ENCODE measurements at regions not wholly inside any gene's neighbourhood (a gene's known extent, or its start where the extent isn't known, plus 50 kb on each side); places are given as distances from the start of the nearest gene placed in this dataset.

- WGBS = 90% methylated on average over 4 of the region's 4 CpGs
- Histone ChIP-seq H3K4me1 (ENCODE audit: control insufficient read depth in 2 of 2, insufficient read depth in 2 of 2, low read length in 2 of 2) (no peaks in the 10 kb centered on the region), H3K36me3 (ENCODE audit: control insufficient read depth in 2 of 2, insufficient read depth in 2 of 2, low read length in 1 of 2) (no peaks in the 10 kb centered on the region), H3K9me3 (ENCODE audit: control insufficient read depth in 2 of 2, insufficient read depth in 1 of 2, low read length in 1 of 2) (no peaks in the 10 kb centered on the region), H3K4me3 (ENCODE audit: low read length in 2 of 2) (no peak overlapping the region), H3K27me3 (ENCODE audit: control insufficient read depth in 2 of 2, insufficient read depth in 1 of 2, low read length in 1 of 2) (no peaks in the 10 kb centered on the region), H3K27ac (ENCODE audit: low read depth in 1 of 2, low read length in 1 of 2) (no peak overlapping the region)
- DNase-seq (ENCODE audit: low read depth in 6 of 9, low spot score in 9 of 9) = no peak
Observed at GRCh38 chr5:9713959-9714586, 83.9 kb upstream of the TAS2R1 start.

GRCh38 chr5:9713356-9713755 is 83.2 kb upstream of the TAS2R1 start:
- H3K36me3 ChIP-seq (ENCODE audit: control insufficient read depth in 2 of 2, insufficient read depth in 2 of 2, low read length in 1 of 2) = no peaks in the 10 kb centered on the region
- no peak overlapping the region for H3K27ac ChIP-seq (ENCODE audit: low read depth in 1 of 2, low read length in 1 of 2)
- H3K9me3 ChIP-seq (ENCODE audit: control insufficient read depth in 2 of 2, insufficient read depth in 1 of 2, low read length in 1 of 2) = no peaks in the 10 kb centered on the region
- H3K27me3 ChIP-seq (ENCODE audit: control insufficient read depth in 2 of 2, insufficient read depth in 1 of 2, low read length in 1 of 2) = no peaks in the 10 kb centered on the region
- no peak overlapping the region for H3K4me3 ChIP-seq (ENCODE audit: low read length in 2 of 2)
- DNase-seq (ENCODE audit: low read depth in 6 of 9, low spot score in 9 of 9) = no peak
- no peaks in the 10 kb centered on the region for H3K4me1 ChIP-seq (ENCODE audit: control insufficient read depth in 2 of 2, insufficient read depth in 2 of 2, low read length in 2 of 2)
- 80% methylated on average over 4 of the region's 4 CpGs for WGBS

GRCh38 chr5:9712911-9713310 is 82.8 kb upstream of the TAS2R1 start:
- Histone ChIP-seq H3K27ac (ENCODE audit: low read depth in 1 of 2, low read length in 1 of 2) (no peak overlapping the region), H3K4me1 (ENCODE audit: control insufficient read depth in 2 of 2, insufficient read depth in 2 of 2, low read length in 2 of 2) (no peaks in the 10 kb centered on the region), H3K36me3 (ENCODE audit: control insufficient read depth in 2 of 2, insufficient read depth in 2 of 2, low read length in 1 of 2) (no peaks in the 10 kb centered on the region), H3K4me3 (ENCODE audit: low read length in 2 of 2) (no peak overlapping the region), H3K27me3 (ENCODE audit: control insufficient read depth in 2 of 2, insufficient read depth in 1 of 2, low read length in 1 of 2) (no peaks in the 10 kb centered on the region), H3K9me3 (ENCODE audit: control insufficient read depth in 2 of 2, insufficient read depth in 1 of 2, low read length in 1 of 2) (no peaks in the 10 kb centered on the region)
- no peak for DNase-seq (ENCODE audit: low read depth in 6 of 9, low spot score in 9 of 9)
- 28% methylated on average over 8 of the region's 8 CpGs for WGBS

- no peaks in the 10 kb centered on the region for H3K4me1 ChIP-seq (ENCODE audit: control insufficient read depth in 2 of 2, insufficient read depth in 2 of 2, low read length in 2 of 2)
- 87% methylated on average over 4 of the region's 4 CpGs for WGBS
- no peaks in the 10 kb centered on the region for H3K36me3 ChIP-seq (ENCODE audit: control insufficient read depth in 2 of 2, insufficient read depth in 2 of 2, low read length in 1 of 2)
- no peak overlapping the region for H3K27ac ChIP-seq (ENCODE audit: low read depth in 1 of 2, low read length in 1 of 2)
- H3K27me3 ChIP-seq (ENCODE audit: control insufficient read depth in 2 of 2, insufficient read depth in 1 of 2, low read length in 1 of 2) = no peaks in the 10 kb centered on the region
- H3K9me3 ChIP-seq (ENCODE audit: control insufficient read depth in 2 of 2, insufficient read depth in 1 of 2, low read length in 1 of 2) = no peaks in the 10 kb centered on the region
- H3K4me3 ChIP-seq (ENCODE audit: low read length in 2 of 2) = no peak overlapping the region
- DNase-seq (ENCODE audit: low read depth in 6 of 9, low spot score in 9 of 9) = no peak
Observed at GRCh38 chr5:9712506-9712905, 82.4 kb upstream of the TAS2R1 start.

DNA sequence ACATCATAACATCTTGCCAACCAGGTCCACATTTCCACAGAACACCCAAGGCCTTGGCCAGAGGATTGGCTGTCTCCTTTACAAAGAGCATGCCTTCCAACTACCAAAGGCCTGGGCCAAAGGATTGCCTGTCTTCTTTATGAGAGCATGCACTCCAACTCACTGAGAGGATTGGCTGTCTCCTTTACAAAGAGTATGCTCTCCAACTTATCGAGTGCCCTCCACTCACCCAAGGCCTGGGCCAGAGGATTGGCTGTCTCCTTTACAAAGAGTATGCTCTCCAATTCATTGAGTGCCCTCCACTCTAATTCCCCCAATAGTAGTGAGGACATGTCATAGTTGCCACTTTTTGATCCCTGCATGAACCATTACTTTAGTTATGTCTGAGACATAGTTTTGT is 79.9 kb upstream of the TAS2R1 start:
- 98% methylated on average over 1 of the region's 1 CpG for WGBS

DNA sequence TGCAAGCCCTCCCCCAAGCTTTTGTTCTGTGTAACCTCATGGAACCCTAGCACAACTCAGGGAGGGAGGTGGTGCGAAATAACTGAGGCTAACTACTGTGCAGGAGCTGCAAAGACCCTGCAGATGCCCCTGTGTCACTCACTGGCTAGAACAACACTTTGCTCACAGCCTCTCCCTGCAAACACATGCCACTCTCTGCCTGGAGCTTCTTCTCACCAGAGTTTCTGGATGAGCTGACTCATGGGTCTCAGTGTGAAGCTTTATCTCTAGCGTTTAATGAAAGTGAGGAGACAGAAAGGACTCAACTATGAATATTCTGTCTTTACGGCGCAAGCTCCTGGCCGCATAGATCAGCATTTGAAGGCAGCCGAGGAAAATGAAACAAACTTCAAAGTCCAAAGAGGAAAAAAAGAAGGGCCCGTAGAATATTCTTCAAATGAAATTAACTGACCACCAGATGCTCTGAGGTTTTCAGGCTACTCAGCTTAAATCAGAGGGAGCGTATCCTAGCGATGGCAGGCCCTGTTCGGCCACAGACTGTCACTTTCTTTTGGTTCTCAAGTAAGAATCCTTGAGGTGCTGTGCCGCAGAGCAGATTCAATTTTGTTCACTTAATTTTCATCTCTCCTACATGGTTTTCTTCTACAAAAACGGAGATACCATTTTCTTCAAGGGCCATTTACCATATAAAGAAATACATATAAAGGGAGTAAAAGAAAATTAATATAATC is 77.7 kb upstream of the TAS2R1 start:
- no peak overlapping the region for H3K27ac ChIP-seq (ENCODE audit: low read depth in 1 of 2, low read length in 1 of 2)
- WGBS = 86% methylated on average over 12 of the region's 12 CpGs
- no peaks in the 10 kb centered on the region for H3K36me3 ChIP-seq (ENCODE audit: control insufficient read depth in 2 of 2, insufficient read depth in 2 of 2, low read length in 1 of 2)

More for the DNA sequence above, 79.9 kb upstream of the TAS2R1 start:
- H3K27ac ChIP-seq (ENCODE audit: low read depth in 1 of 2, low read length in 1 of 2) = no peak overlapping the region
- no peaks in the 10 kb centered on the region for H3K9me3 ChIP-seq (ENCODE audit: control insufficient read depth in 2 of 2, insufficient read depth in 1 of 2, low read length in 1 of 2)
- no peak for DNase-seq (ENCODE audit: low read depth in 6 of 9, low spot score in 9 of 9)
- H3K27me3 ChIP-seq (ENCODE audit: control insufficient read depth in 2 of 2, insufficient read depth in 1 of 2, low read length in 1 of 2) = no peaks in the 10 kb centered on the region
- H3K4me1 ChIP-seq (ENCODE audit: control insufficient read depth in 2 of 2, insufficient read depth in 2 of 2, low read length in 2 of 2) = no peaks in the 10 kb centered on the region
- no peak overlapping the region for H3K4me3 ChIP-seq (ENCODE audit: low read length in 2 of 2)
- H3K36me3 ChIP-seq (ENCODE audit: control insufficient read depth in 2 of 2, insufficient read depth in 2 of 2, low read length in 1 of 2) = no peaks in the 10 kb centered on the region

GRCh38 chr5:9699681-9700080 is 69.5 kb upstream of the TAS2R1 start:
- Histone ChIP-seq H3K36me3 (ENCODE audit: control insufficient read depth in 2 of 2, insufficient read depth in 2 of 2, low read length in 1 of 2) (no peaks in the 10 kb centered on the region), H3K4me3 (ENCODE audit: low read length in 2 of 2) (no peak overlapping the region), H3K9me3 (ENCODE audit: control insufficient read depth in 2 of 2, insufficient read depth in 1 of 2, low read length in 1 of 2) (no peaks in the 10 kb centered on the region), H3K27ac (ENCODE audit: low read depth in 1 of 2, low read length in 1 of 2) (no peak overlapping the region), H3K27me3 (ENCODE audit: control insufficient read depth in 2 of 2, insufficient read depth in 1 of 2, low read length in 1 of 2) (no peaks in the 10 kb centered on the region), H3K4me1 (ENCODE audit: control insufficient read depth in 2 of 2, insufficient read depth in 2 of 2, low read length in 2 of 2) (no peaks in the 10 kb centered on the region)
- no peak for DNase-seq (ENCODE audit: low read depth in 6 of 9, low spot score in 9 of 9)
- WGBS = 77% methylated on average over 3 of the region's 3 CpGs

More for the DNA sequence above, 77.7 kb upstream of the TAS2R1 start:
- no peaks in the 10 kb centered on the region for H3K4me1 ChIP-seq (ENCODE audit: control insufficient read depth in 2 of 2, insufficient read depth in 2 of 2, low read length in 2 of 2)
- H3K4me3 ChIP-seq (ENCODE audit: low read length in 2 of 2) = no peak overlapping the region
- no peak for DNase-seq (ENCODE audit: low read depth in 6 of 9, low spot score in 9 of 9)
- H3K9me3 ChIP-seq (ENCODE audit: control insufficient read depth in 2 of 2, insufficient read depth in 1 of 2, low read length in 1 of 2) = no peaks in the 10 kb centered on the region
- H3K27me3 ChIP-seq (ENCODE audit: control insufficient read depth in 2 of 2, insufficient read depth in 1 of 2, low read length in 1 of 2) = no peaks in the 10 kb centered on the region

DNA sequence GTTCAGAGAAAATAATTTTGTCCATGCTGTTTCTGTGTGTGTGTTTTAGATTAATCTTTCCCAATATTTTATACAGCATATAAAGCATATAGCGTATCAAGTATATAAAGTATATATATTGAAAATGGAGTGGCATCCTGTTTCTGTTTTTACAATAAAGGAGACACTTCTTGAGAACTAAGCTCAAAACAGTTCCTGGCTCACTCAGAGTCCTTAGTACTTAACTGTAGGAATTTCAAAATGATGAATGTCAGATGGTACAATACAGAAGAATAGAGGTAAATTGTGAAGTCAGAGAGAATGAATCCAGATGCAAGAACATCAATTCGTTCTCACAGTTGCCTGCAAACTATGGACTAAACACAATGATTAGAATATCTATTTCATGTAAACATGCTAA is 68.7 kb upstream of the TAS2R1 start:
- DNase-seq (ENCODE audit: low read depth in 6 of 9, low spot score in 9 of 9) = no peak
- WGBS = 90% methylated on average over 2 of the region's 2 CpGs
- Histone ChIP-seq H3K9me3 (ENCODE audit: control insufficient read depth in 2 of 2, insufficient read depth in 1 of 2, low read length in 1 of 2) (no peaks in the 10 kb centered on the region), H3K4me1 (ENCODE audit: control insufficient read depth in 2 of 2, insufficient read depth in 2 of 2, low read length in 2 of 2) (no peaks in the 10 kb centered on the region), H3K27me3 (ENCODE audit: control insufficient read depth in 2 of 2, insufficient read depth in 1 of 2, low read length in 1 of 2) (no peaks in the 10 kb centered on the region), H3K36me3 (ENCODE audit: control insufficient read depth in 2 of 2, insufficient read depth in 2 of 2, low read length in 1 of 2) (no peaks in the 10 kb centered on the region), H3K4me3 (ENCODE audit: low read length in 2 of 2) (no peak overlapping the region), H3K27ac (ENCODE audit: low read depth in 1 of 2, low read length in 1 of 2) (no peak overlapping the region)

GRCh38 chr5:9698125-9698826 is 68.1 kb upstream of the TAS2R1 start:
- no peaks in the 10 kb centered on the region for H3K4me1 ChIP-seq (ENCODE audit: control insufficient read depth in 2 of 2, insufficient read depth in 2 of 2, low read length in 2 of 2)
- no peak overlapping the region for H3K27ac ChIP-seq (ENCODE audit: low read depth in 1 of 2, low read length in 1 of 2)
- WGBS = 75% methylated on average over 9 of the region's 9 CpGs
- no peak for DNase-seq (ENCODE audit: low read depth in 6 of 9, low spot score in 9 of 9)
- H3K36me3 ChIP-seq (ENCODE audit: control insufficient read depth in 2 of 2, insufficient read depth in 2 of 2, low read length in 1 of 2) = no peaks in the 10 kb centered on the region
- no peaks in the 10 kb centered on the region for H3K9me3 ChIP-seq (ENCODE audit: control insufficient read depth in 2 of 2, insufficient read depth in 1 of 2, low read length in 1 of 2)
- no peak overlapping the region for H3K4me3 ChIP-seq (ENCODE audit: low read length in 2 of 2)
- H3K27me3 ChIP-seq (ENCODE audit: control insufficient read depth in 2 of 2, insufficient read depth in 1 of 2, low read length in 1 of 2) = no peaks in the 10 kb centered on the region

All from thymus (tissue), 11 donors.